ENCODE measurements at regions not wholly inside any gene's neighbourhood (a gene's known extent, or its start where the extent isn't known, plus 50 kb on each side); places are given as distances from the start of the nearest gene placed in this dataset.

DNA sequence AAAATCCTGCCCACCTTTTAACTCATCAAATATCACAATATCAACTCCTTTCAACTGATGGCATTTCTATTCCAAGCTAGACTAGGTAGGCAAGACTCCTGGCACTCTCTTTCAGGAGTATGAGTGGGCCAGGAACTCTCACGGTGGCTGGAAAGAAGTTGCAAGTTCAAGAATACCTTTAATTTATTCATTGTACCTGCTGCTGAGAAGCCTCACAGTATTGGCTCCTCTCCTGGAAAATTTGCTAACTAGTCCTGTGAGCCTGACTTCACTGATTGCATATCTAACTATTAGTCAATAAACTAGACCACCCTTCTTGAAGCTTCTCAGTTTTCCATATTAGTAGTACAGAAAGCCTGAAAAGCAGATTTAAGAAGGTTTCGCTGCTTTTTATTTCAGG is 120.2 kb downstream of the DUSP10 start:
- no peaks in the 10 kb centered on the region for H3K79me2 ChIP-seq (ENCODE audit: control insufficient read depth, insufficient read depth, low read length)
- TF ChIP-seq, protein P1, sequence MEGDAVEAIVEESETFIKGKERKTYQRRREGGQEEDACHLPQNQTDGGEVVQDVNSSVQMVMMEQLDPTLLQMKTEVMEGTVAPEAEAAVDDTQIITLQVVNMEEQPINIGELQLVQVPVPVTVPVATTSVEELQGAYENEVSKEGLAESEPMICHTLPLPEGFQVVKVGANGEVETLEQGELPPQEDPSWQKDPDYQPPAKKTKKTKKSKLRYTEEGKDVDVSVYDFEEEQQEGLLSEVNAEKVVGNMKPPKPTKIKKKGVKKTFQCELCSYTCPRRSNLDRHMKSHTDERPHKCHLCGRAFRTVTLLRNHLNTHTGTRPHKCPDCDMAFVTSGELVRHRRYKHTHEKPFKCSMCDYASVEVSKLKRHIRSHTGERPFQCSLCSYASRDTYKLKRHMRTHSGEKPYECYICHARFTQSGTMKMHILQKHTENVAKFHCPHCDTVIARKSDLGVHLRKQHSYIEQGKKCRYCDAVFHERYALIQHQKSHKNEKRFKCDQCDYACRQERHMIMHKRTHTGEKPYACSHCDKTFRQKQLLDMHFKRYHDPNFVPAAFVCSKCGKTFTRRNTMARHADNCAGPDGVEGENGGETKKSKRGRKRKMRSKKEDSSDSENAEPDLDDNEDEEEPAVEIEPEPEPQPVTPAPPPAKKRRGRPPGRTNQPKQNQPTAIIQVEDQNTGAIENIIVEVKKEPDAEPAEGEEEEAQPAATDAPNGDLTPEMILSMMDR (optimal IDR thresholded peaks at IDR 0.05 in 1 of 3, IDR thresholded peaks at IDR 0.05 in 1 of 3, conservative IDR thresholded peaks at IDR 0.05 in 1 of 3; ENCODE audit: extremely low read depth in 1 of 3, insufficient read depth in 2 of 3, low read length in 3 of 3): no peak
- no peak for TF ChIP-seq EZH2 (IDR thresholded peaks at IDR 0.05; ENCODE audit: low read length)
- no peaks in the 10 kb centered on the region for H3K9me3 ChIP-seq (ENCODE audit: control insufficient read depth, low read depth, low read length)
- H3K4me1 ChIP-seq (ENCODE audit: control insufficient read depth, extremely low read depth, insufficient read depth, low read length): peaks cover 4% of the 10 kb centered on the region
- H3K36me3 ChIP-seq (ENCODE audit: control insufficient read depth in 2 of 2, extremely low read depth in 1 of 2, insufficient read depth in 2 of 2, low read length in 2 of 2): no peaks in the 10 kb centered on the region
- H4K20me1 ChIP-seq (ENCODE audit: control insufficient read depth, extremely low read depth, insufficient read depth, low read length): no peaks in the 10 kb centered on the region
- H3K27ac ChIP-seq (ENCODE audit: control insufficient read depth, insufficient read depth, low read length): no peak overlapping the region
- FAIRE-seq (no peak), DNase-seq (ENCODE audit: low read depth, low spot score) (no peak)
- dilution Hi-C loops (cut with MboI; ENCODE audit: extremely low pct_ligation_motif_present, low sequenced_read_pairs): no loop called here
- no peaks in the 10 kb centered on the region for H3K9me1 ChIP-seq (ENCODE audit: control insufficient read depth, extremely low read depth, insufficient read depth, low read length)
- H3K4me3 ChIP-seq (ENCODE audit: control insufficient read depth in 2 of 3, extremely low read depth in 1 of 3, insufficient read depth in 2 of 3, low read depth in 1 of 3, low read length in 3 of 3): no peak overlapping the region
- no peak overlapping the region for H3K4me2 ChIP-seq (ENCODE audit: control insufficient read depth, extremely low read depth, insufficient read depth, low read depth, low read length)
- no peaks in the 10 kb centered on the region for H3K27me3 ChIP-seq (ENCODE audit: control insufficient read depth, extremely low read depth, insufficient read depth, low read length)
- no peak overlapping the region for H2AFZ ChIP-seq (ENCODE audit: control insufficient read depth, low read length)
- no peak overlapping the region for H3K9ac ChIP-seq (ENCODE audit: control insufficient read depth, extremely low read depth, insufficient read depth, low read length)

DNA sequence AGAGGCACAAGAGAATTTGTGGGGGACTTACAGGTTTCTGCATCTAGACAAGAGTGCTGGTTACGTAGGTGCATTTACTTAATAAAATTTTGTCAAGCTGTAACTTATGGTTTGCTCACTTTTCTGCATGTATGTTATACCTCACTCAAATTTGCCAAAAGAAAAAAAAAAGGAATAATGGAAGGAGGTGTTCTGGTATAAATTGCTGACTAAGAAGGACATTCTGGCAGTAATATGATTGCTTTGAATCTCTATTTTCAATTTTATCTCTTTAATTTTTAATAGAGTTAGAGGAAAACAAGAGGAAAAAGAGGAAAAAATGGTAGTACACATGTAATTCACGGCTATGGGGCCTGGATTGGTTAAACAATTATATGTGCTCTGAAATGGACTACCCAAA is 119.5 kb downstream of the DUSP10 start:
- Histone ChIP-seq H3K4me1 (ENCODE audit: control insufficient read depth, extremely low read depth, insufficient read depth, low read length) (peaks cover 4% of the 10 kb centered on the region), H3K36me3 (ENCODE audit: control insufficient read depth in 2 of 2, extremely low read depth in 1 of 2, insufficient read depth in 2 of 2, low read length in 2 of 2) (no peaks in the 10 kb centered on the region), H4K20me1 (ENCODE audit: control insufficient read depth, extremely low read depth, insufficient read depth, low read length) (no peaks in the 10 kb centered on the region), H3K9ac (ENCODE audit: control insufficient read depth, extremely low read depth, insufficient read depth, low read length) (no peak overlapping the region), H3K9me3 (ENCODE audit: control insufficient read depth, low read depth, low read length) (no peaks in the 10 kb centered on the region), H3K79me2 (ENCODE audit: control insufficient read depth, insufficient read depth, low read length) (no peaks in the 10 kb centered on the region), H3K27me3 (ENCODE audit: control insufficient read depth, extremely low read depth, insufficient read depth, low read length) (no peaks in the 10 kb centered on the region), H3K4me2 (ENCODE audit: control insufficient read depth, extremely low read depth, insufficient read depth, low read depth, low read length) (no peak overlapping the region), H2AFZ (ENCODE audit: control insufficient read depth, low read length) (no peak overlapping the region), H3K4me3 (ENCODE audit: control insufficient read depth in 2 of 3, extremely low read depth in 1 of 3, insufficient read depth in 2 of 3, low read depth in 1 of 3, low read length in 3 of 3) (no peak overlapping the region), H3K27ac (ENCODE audit: control insufficient read depth, insufficient read depth, low read length) (no peak overlapping the region), H3K9me1 (ENCODE audit: control insufficient read depth, extremely low read depth, insufficient read depth, low read length) (no peaks in the 10 kb centered on the region)
- dilution Hi-C loops (cut with MboI; ENCODE audit: extremely low pct_ligation_motif_present, low sequenced_read_pairs): no loop called here
- FAIRE-seq: no peak
- no peak for TF ChIP-seq EZH2 (IDR thresholded peaks at IDR 0.05; ENCODE audit: low read length)
- TF ChIP-seq, protein P1 (optimal IDR thresholded peaks at IDR 0.05 in 1 of 3, IDR thresholded peaks at IDR 0.05 in 1 of 3, conservative IDR thresholded peaks at IDR 0.05 in 1 of 3; ENCODE audit: extremely low read depth in 1 of 3, insufficient read depth in 2 of 3, low read length in 3 of 3): no peak
- no peak for DNase-seq (ENCODE audit: low read depth, low spot score)
